H1 (cell line): ENCODE measurements at regions not wholly inside any gene's neighbourhood (a gene's known extent, or its start where the extent isn't known, plus 50 kb on each side); places are given as distances from the start of the nearest gene placed in this dataset.

Experiments used
- CHD7 ChIP-seq: fragments of 300-600 bp; sonication (generic); IDR thresholded peaks from 2 replicates; pipeline ENCODE4 v1.7.1; 2012; ENCODE audit warnings: low read length, moderate library complexity, mild to moderate bottlenecking, inconsistent platforms; ENCODE audit not compliant: insufficient replicate concordance
- CREB1 ChIP-seq: IDR thresholded peaks from 2 replicates; pipeline ENCODE4 v1.6.1; 2012; ENCODE audit warnings: inconsistent platforms
- JUND ChIP-seq: IDR thresholded peaks from 2 replicates; pipeline ENCODE4 v1.6.1; 2011; ENCODE audit warnings: mild to moderate bottlenecking, improper control_type of control experiment, low read length
- RAD21 ChIP-seq, 2 experiments: IDR thresholded peaks in 1 of 2; conservative IDR thresholded peaks in 1 of 2; 2 replicates each; pipeline ENCODE4 v1.6.1; 2011; ENCODE audit warnings: low read depth in 2 of 2, low read length in 2 of 2, improper control_type of control experiment in 1 of 2, inconsistent platforms in 1 of 2, mild to moderate bottlenecking in 1 of 2, moderate library complexity in 1 of 2
- SIX5 ChIP-seq: IDR thresholded peaks from 2 replicates; pipeline ENCODE4 v1.6.1; 2011; ENCODE audit warnings: mild to moderate bottlenecking, low read depth, low read length
- TBP ChIP-seq: IDR thresholded peaks from 2 replicates; pipeline ENCODE4 v1.6.1; 2011; ENCODE audit warnings: low read depth, low read length, improper control_type of control experiment
- TEAD4 ChIP-seq: IDR thresholded peaks from 2 replicates; pipeline ENCODE4 v1.6.1; 2012; ENCODE audit warnings: low read depth, low read length, inconsistent platforms, mixed read lengths

GRCh38 chr12:28883406-28883997 lies 265.6 kb upstream of the FAR2 start (continued):
- TF ChIP-seq CHD7 (no peak), TBP (no peak), JUND (no peak), SIX5 (no peak), TEAD4 (no peak), CREB1 (no peak), RAD21 (IDR thresholded peaks at IDR 0.05 in 1 of 2, conservative IDR thresholded peaks at IDR 0.05 in 1 of 2; ENCODE audit: low read depth in 2 of 2, low read length in 2 of 2) (no peak)
